ENCODE measurements at regions not wholly inside any gene's neighbourhood (a gene's known extent, or its start where the extent isn't known, plus 50 kb on each side); places are given as distances from the start of the nearest gene placed in this dataset.

DNA sequence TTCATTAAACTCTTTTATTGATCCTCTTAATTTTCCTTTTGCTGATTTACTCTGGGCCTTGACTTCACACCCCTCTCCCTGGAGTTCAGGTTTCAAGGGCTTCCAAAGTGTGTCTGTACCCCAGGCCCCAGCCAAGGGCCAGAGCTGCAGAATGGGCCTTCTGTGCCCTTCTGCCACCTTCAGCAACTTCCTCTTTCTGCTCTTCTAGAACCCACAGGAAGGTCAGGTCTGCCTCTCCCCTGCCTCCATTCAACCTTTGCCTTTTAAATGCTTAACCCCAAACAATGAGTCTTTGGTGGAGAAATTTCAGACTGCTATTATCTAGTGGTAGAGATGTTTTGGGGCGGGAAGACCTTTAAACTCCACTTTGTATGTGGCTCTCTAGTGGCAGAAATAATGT, 63.1 kb downstream of the TSN start:
- no peak for DNase-seq (ENCODE audit: low read depth in 1 of 2, low spot score in 1 of 2)
- H3K27ac ChIP-seq, result no peak overlapping the region
- no peaks in the 10 kb centered on the region for H3K9me3 ChIP-seq (ENCODE audit: low read depth)
- H3K36me3 ChIP-seq, result no peaks in the 10 kb centered on the region
- TF ChIP-seq, protein P1, sequence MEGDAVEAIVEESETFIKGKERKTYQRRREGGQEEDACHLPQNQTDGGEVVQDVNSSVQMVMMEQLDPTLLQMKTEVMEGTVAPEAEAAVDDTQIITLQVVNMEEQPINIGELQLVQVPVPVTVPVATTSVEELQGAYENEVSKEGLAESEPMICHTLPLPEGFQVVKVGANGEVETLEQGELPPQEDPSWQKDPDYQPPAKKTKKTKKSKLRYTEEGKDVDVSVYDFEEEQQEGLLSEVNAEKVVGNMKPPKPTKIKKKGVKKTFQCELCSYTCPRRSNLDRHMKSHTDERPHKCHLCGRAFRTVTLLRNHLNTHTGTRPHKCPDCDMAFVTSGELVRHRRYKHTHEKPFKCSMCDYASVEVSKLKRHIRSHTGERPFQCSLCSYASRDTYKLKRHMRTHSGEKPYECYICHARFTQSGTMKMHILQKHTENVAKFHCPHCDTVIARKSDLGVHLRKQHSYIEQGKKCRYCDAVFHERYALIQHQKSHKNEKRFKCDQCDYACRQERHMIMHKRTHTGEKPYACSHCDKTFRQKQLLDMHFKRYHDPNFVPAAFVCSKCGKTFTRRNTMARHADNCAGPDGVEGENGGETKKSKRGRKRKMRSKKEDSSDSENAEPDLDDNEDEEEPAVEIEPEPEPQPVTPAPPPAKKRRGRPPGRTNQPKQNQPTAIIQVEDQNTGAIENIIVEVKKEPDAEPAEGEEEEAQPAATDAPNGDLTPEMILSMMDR (IDR thresholded peaks at IDR 0.05; ENCODE audit: low read depth, low read length), result no peak
- no peaks in the 10 kb centered on the region for H3K4me1 ChIP-seq (ENCODE audit: low read depth)
- no peaks in the 10 kb centered on the region for H3K27me3 ChIP-seq
- no peak overlapping the region for H3K4me3 ChIP-seq

DNA sequence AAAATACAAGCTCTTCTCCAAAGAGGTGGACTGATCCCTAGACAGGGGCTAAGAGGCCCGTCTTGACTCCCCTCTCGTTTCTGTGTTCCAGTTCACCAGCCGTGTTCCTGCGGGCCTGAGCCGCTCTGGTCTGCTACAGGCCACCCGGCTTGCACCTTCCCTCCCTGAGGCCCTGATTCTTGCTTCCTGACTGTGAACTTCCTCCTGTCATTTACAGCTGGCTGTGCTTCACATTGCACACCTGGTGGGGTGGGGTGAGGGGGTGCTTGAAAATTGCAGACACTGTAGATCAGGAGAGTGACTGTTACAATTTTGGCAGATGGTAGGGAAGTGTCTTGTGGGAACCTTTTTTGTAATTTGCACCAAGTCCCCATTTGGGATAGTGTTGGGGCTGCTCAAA, 64.4 kb downstream of the TSN start:
- Histone ChIP-seq H3K36me3 (no peaks in the 10 kb centered on the region), H3K9me3 (ENCODE audit: low read depth) (no peaks in the 10 kb centered on the region), H3K4me3 (no peak overlapping the region), H3K4me1 (ENCODE audit: low read depth) (no peaks in the 10 kb centered on the region), H3K27ac (no peak overlapping the region), H3K27me3 (no peaks in the 10 kb centered on the region)
- TF ChIP-seq, protein P1 (IDR thresholded peaks at IDR 0.05; ENCODE audit: low read depth, low read length), result no peak
- DNase-seq (ENCODE audit: low read depth in 1 of 2, low spot score in 1 of 2), result no peak

DNA sequence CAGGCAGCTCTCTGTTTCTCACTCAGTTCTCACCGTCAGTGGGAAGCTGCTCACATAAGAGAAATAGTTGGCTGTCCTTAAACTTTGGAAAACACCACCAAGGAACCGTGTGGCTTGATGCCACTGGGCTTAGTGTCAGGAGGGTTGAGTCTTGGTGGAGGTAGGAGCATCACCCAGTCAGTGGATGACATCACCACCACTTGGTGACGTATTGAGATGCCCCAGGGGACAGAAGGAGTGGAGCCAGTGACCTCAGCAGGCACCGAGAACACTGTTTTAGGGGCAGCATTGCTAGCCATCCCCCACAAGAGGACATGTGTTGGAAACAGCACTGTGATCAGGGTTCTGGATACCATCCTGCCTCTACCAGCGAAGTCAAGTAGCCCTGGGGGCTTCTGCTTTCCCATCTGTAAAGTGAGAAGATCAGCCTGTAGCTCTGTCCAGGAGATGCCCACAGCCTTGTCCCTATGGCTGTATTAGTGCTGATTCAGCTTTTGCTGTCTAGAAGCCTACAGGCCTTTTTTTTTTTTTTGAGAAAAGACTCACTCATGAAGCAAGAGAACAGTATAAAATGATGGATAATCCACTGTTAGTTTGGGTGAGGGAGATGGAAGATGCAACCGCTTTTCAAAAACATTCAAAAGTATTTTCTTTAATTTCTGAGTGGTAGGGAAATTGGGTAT, 66.2 kb downstream of the TSN start:
- no peak for DNase-seq (ENCODE audit: low read depth in 1 of 2, low spot score in 1 of 2)
- no peaks in the 10 kb centered on the region for H3K9me3 ChIP-seq (ENCODE audit: low read depth)
- no peaks in the 10 kb centered on the region for H3K4me1 ChIP-seq (ENCODE audit: low read depth)
- no peak overlapping the region for H3K4me3 ChIP-seq
- no peaks in the 10 kb centered on the region for H3K27me3 ChIP-seq
- H3K27ac ChIP-seq, result no peak overlapping the region
- H3K36me3 ChIP-seq, result no peaks in the 10 kb centered on the region
- TF ChIP-seq, protein P1 (IDR thresholded peaks at IDR 0.05; ENCODE audit: low read depth, low read length), result no peak

DNA sequence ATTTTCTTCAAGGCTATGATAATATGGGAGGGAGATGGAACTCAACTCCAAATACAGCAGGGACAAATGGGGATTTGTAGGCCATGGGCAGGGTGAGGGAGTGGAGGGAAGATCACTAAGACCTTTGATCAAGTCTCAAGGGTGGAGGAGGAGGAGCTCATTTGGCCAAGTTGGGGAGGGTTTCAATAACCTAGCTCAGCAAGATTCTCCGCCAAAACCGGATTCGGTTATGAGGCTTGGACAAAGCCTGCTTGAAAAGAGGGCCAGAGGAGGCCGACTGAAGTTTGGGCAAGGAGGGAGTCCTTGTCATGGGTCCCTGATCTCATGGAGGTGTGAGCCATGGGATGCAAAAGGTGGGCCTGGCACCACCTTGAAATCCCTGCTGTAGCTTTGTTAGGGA, 68.8 kb downstream of the TSN start:
- Histone ChIP-seq H3K9me3 (ENCODE audit: low read depth) (no peaks in the 10 kb centered on the region), H3K27me3 (no peaks in the 10 kb centered on the region), H3K4me1 (ENCODE audit: low read depth) (no peaks in the 10 kb centered on the region), H3K27ac (no peak overlapping the region), H3K36me3 (no peaks in the 10 kb centered on the region), H3K4me3 (no peak overlapping the region)
- DNase-seq (ENCODE audit: low read depth in 1 of 2, low spot score in 1 of 2), result no peak
- TF ChIP-seq, protein P1 (IDR thresholded peaks at IDR 0.05; ENCODE audit: low read depth, low read length), result no peak

DNA sequence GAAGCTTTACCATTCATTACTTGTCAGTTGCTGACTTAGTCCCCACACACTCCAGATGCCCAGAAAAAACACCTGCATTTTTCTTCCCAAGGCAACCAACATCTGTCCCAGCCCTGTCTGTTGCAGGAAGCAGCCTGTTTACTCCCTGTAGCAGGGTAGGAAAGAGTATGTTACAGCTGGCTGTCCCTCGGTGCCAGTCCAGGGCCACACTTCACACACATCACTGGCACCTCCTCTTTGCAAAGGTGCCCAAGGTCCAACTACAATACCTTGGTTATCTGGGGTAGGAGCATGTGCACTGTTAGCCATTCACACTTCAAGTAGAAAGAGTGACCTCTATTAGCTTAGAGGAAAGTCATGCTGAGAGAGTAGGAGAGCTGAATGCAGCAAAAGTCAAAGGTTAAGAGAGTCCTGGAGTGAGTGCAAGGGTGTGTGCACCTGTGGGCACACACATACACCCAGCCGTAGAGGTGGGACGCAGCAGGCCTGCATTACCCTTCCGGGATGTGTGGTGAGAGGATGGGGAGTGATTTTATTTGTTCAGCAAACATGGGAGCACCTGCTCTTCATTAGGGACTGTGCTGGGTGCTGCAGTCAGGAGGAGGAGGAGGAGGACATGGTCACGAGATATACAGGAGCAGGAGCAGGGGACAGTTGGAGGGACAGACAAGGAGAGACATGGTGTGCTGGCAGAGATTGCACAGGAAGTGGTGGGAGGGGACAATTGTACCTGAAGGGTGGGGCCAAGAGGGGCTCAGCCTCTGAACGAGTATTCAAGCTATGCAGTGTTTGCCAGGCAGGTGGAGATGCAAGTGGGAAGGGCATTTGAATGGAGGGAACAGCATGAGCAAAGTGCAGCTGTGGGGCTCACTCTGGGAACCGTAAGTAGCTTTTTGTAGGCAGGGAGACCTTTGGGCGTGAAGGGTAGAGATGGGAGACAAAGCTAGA, 69.8 kb downstream of the TSN start:
- Histone ChIP-seq H3K9me3 (ENCODE audit: low read depth) (no peaks in the 10 kb centered on the region), H3K4me3 (no peak overlapping the region), H3K36me3 (no peaks in the 10 kb centered on the region), H3K27me3 (no peaks in the 10 kb centered on the region), H3K27ac (no peak overlapping the region), H3K4me1 (ENCODE audit: low read depth) (no peaks in the 10 kb centered on the region)
- DNase-seq (ENCODE audit: low read depth in 1 of 2, low spot score in 1 of 2), result no peak
- TF ChIP-seq, protein P1 (IDR thresholded peaks at IDR 0.05; ENCODE audit: low read depth, low read length), result no peak
